Right atrium auricular region (tissue), 2 donors: ENCODE measurements at regions not wholly inside any gene's neighbourhood (a gene's known extent, or its start where the extent isn't known, plus 50 kb on each side); places are given as distances from the start of the nearest gene placed in this dataset.

Experiments
- DNase-seq: peaks from one replicate; pipeline ENCODE4 v3.0.0-alpha.2; 2019; ENCODE audit warnings: low spot score
- H3K27ac ChIP-seq, 2 donors: fragments of 200-600 bp; sonication (generic); 1 replicate in 1 of 2; 2 replicates in 1 of 2; pipeline ENCODE4 v1.5.1; 2016 to 2019
- H3K27me3 ChIP-seq, 2 donors: fragments of 200-600 bp; sonication (generic); one replicate each; pipeline versions ENCODE4 v1.5.1 to v1.6.0; 2017 to 2019
- H3K36me3 ChIP-seq: fragments of 200-600 bp; sonication (generic); one replicate; pipeline ENCODE4 v1.5.1; 2016
- H3K4me1 ChIP-seq, 2 donors: fragments of 200-600 bp; sonication (generic); one replicate each; pipeline versions ENCODE4 v1.5.1 to v1.6.0; 2017 to 2019
- H3K4me3 ChIP-seq, 2 donors: fragments of 200-600 bp; sonication (generic); 1 replicate in 1 of 2; 2 replicates in 1 of 2; pipeline ENCODE4 v1.5.1; 2017 to 2019; ENCODE audit warnings: mild to moderate bottlenecking in 1 of 2, moderate library complexity in 1 of 2
- H3K9me3 ChIP-seq, 2 donors: fragments of 200-600 bp; sonication (generic); one replicate each; pipeline ENCODE4 v1.5.1; 2019
- CTCF ChIP-seq, 2 donors: fragments of 200-600 bp; sonication (generic); IDR thresholded peaks; one replicate each; pipeline ENCODE4 v1.5.1; 2019; ENCODE audit warnings: antibody characterized with exemption in 2 of 2

GRCh38 chr2:221211653-221212052, 360.5 kb downstream of the EPHA4 start:
- no peak for DNase-seq
- no peak overlapping the region for H3K27ac ChIP-seq
- no peaks in the 10 kb centered on the region for H3K9me3 ChIP-seq
- H3K36me3 ChIP-seq: no peaks in the 10 kb centered on the region
- H3K27me3 ChIP-seq: no peaks in the 10 kb centered on the region
- no peak for TF ChIP-seq CTCF (IDR thresholded peaks at IDR 0.05)
- H3K4me3 ChIP-seq: no peak overlapping the region
- no peaks in the 10 kb centered on the region for H3K4me1 ChIP-seq

GRCh38 chr2:221212105-221212504, 360.0 kb downstream of the EPHA4 start:
- no peak for TF ChIP-seq CTCF (IDR thresholded peaks at IDR 0.05)
- no peaks in the 10 kb centered on the region for H3K4me1 ChIP-seq
- H3K27me3 ChIP-seq: no peaks in the 10 kb centered on the region
- H3K4me3 ChIP-seq: no peak overlapping the region
- H3K9me3 ChIP-seq: no peaks in the 10 kb centered on the region
- no peak for DNase-seq
- H3K36me3 ChIP-seq: no peaks in the 10 kb centered on the region
- H3K27ac ChIP-seq: no peak overlapping the region

GRCh38 chr2:221215487-221215886, 356.6 kb downstream of the EPHA4 start:
- no peak for TF ChIP-seq CTCF (IDR thresholded peaks at IDR 0.05)
- Histone ChIP-seq H3K4me3 (no peak overlapping the region), H3K27ac (no peak overlapping the region), H3K9me3 (no peaks in the 10 kb centered on the region), H3K36me3 (no peaks in the 10 kb centered on the region), H3K4me1 (no peaks in the 10 kb centered on the region), H3K27me3 (no peaks in the 10 kb centered on the region)
- DNase-seq: no peak

- Histone ChIP-seq H3K27ac (no peak overlapping the region), H3K27me3 (no peaks in the 10 kb centered on the region), H3K9me3 (no peaks in the 10 kb centered on the region), H3K4me1 (no peaks in the 10 kb centered on the region), H3K4me3 (no peak overlapping the region), H3K36me3 (no peaks in the 10 kb centered on the region)
- no peak for TF ChIP-seq CTCF (IDR thresholded peaks at IDR 0.05)
- DNase-seq: no peak
Measured at GRCh38 chr2:221216636-221217035, 355.5 kb downstream of the EPHA4 start.

- Histone ChIP-seq H3K36me3 (no peaks in the 10 kb centered on the region), H3K27me3 (no peaks in the 10 kb centered on the region), H3K27ac (no peak overlapping the region), H3K4me3 (no peak overlapping the region), H3K4me1 (peaks cover 0 to 16% of the 10 kb centered on the region in 2 donors), H3K9me3 (no peaks in the 10 kb centered on the region)
- no peak for DNase-seq
- TF ChIP-seq CTCF (IDR thresholded peaks at IDR 0.05): no peak
Measured at GRCh38 chr2:221225752-221226151, 346.4 kb downstream of the EPHA4 start.

- no peak for DNase-seq
- Histone ChIP-seq H3K27ac (peak overlapping the region; percentile 52), H3K4me3 (no peak overlapping the region), H3K4me1 (peaks cover 0 to 16% of the 10 kb centered on the region in 2 donors), H3K27me3 (no peaks in the 10 kb centered on the region), H3K36me3 (no peaks in the 10 kb centered on the region), H3K9me3 (no peaks in the 10 kb centered on the region)
- no peak for TF ChIP-seq CTCF (IDR thresholded peaks at IDR 0.05)
Measured at GRCh38 chr2:221228214-221228769, 343.8 kb downstream of the EPHA4 start.
